H1 (cell line): ENCODE measurements at regions not wholly inside any gene's neighbourhood (a gene's known extent, or its start where the extent isn't known, plus 50 kb on each side); places are given as distances from the start of the nearest gene placed in this dataset.

ENCODE experiments used
- CTCF ChIA-PET: fragments of 300-600 bp; sonication (Branson Sonifier 250); formaldehyde crosslinking; loops from one replicate; lab custom pipeline; 2021; ENCODE audit not compliant: partially characterized antibody; lab: Charles Lee
- POLR2A ChIA-PET: fragments of 300-600 bp; sonication (Branson Sonifier 250); formaldehyde crosslinking; loops from one replicate; lab custom pipeline; 2021; ENCODE audit warnings: inconsistent platforms; ENCODE audit not compliant: partially characterized antibody; lab: Charles Lee
- DNase-seq, 2 experiments: peaks; one replicate each; pipeline versions ENCODE4 v3.0.0 to v3.0.0-alpha.2; 2010 to 2022; ENCODE audit warnings: low spot score in 2 of 2, low read depth in 1 of 2, mixed read lengths in 1 of 2
- FAIRE-seq: peaks from 2 replicates; lab custom pipeline; 2011; peaks lifted over from hg19 to GRCh38; lab: Jason Lieb, UNC
- H2AFZ ChIP-seq: 2 replicates; pipeline ENCODE4 v1.8.1; 2012; ENCODE audit warnings: low read length, inconsistent platforms
- H2AK5ac ChIP-seq: 2 replicates; pipeline ENCODE4 v1.6.1; 2013; ENCODE audit warnings: low read depth, low read length
- H2BK120ac ChIP-seq: replicated peaks from 2 replicates; pipeline ENCODE3; 2013; ENCODE audit warnings: low read depth, low read length, inconsistent platforms
- H2BK12ac ChIP-seq: 2 replicates; pipeline ENCODE4 v1.6.1; 2013; ENCODE audit warnings: low read depth, low read length
- H2BK15ac ChIP-seq: 2 replicates; pipeline ENCODE4 v1.6.1; 2013; ENCODE audit warnings: low read length
- H2BK20ac ChIP-seq: 2 replicates; pipeline ENCODE4 v1.6.1; 2013; ENCODE audit warnings: low read length
- H2BK5ac ChIP-seq: 2 replicates; pipeline ENCODE4 v1.6.1; 2013; ENCODE audit warnings: low read depth, low read length
- H3K14ac ChIP-seq: 2 replicates; pipeline ENCODE4 v1.6.1; 2013; ENCODE audit warnings: inconsistent platforms; ENCODE audit not compliant: insufficient read length
- H3K18ac ChIP-seq: 2 replicates; pipeline ENCODE4 v1.6.1; 2013; ENCODE audit warnings: low read length; ENCODE audit errors: extremely low read depth
- H3K23ac ChIP-seq: 2 replicates; pipeline ENCODE4 v1.6.1; 2013; ENCODE audit warnings: inconsistent platforms; ENCODE audit not compliant: insufficient read length
- H3K23me2 ChIP-seq: 2 replicates; pipeline ENCODE4 v1.6.1; 2013; ENCODE audit warnings: low read depth, low read length
- H3K27ac ChIP-seq: 2 replicates; pipeline ENCODE4 v1.6.1; 2011; ENCODE audit warnings: low read depth, low read length, inconsistent platforms
- H3K27me3 ChIP-seq, 4 experiments: replicated peaks in 1 of 4; 1 replicate in 1 of 4; 2 replicates in 3 of 4; pipeline versions ENCODE4 v1.6.1 to v1.8.1; 2011 to 2013; ENCODE audit warnings: low read length in 3 of 4, mild to moderate bottlenecking in 3 of 4, inconsistent platforms in 2 of 4, mixed read lengths in 2 of 4, moderate library complexity in 1 of 4; ENCODE audit not compliant: control insufficient read depth in 3 of 4, insufficient read depth in 3 of 4; ENCODE audit errors: extremely low read depth in 1 of 4
- H3K36me3 ChIP-seq, 4 experiments: 2 replicates each; pipeline versions ENCODE4 v1.6.1 to v1.8.1; 2011 to 2013; ENCODE audit warnings: mild to moderate bottlenecking in 4 of 4, low read length in 3 of 4, moderate library complexity in 2 of 4, control low read depth in 1 of 4, inconsistent platforms in 1 of 4; ENCODE audit not compliant: insufficient read depth in 4 of 4, control insufficient read depth in 2 of 4
- H3K4ac ChIP-seq: replicated peaks from 2 replicates; pipeline ENCODE3; 2013; ENCODE audit warnings: low read length, low read depth, mixed read lengths, inconsistent platforms; ENCODE audit not compliant: insufficient read length
- H3K4me1 ChIP-seq, 4 experiments: replicated peaks in 1 of 4; 1 replicate in 1 of 4; 2 replicates in 3 of 4; pipeline versions ENCODE4 v1.6.1 to v1.8.1; 2011 to 2013; ENCODE audit warnings: low read length in 3 of 4, inconsistent platforms in 2 of 4, mixed read lengths in 1 of 4; ENCODE audit not compliant: insufficient read depth in 4 of 4, control insufficient read depth in 3 of 4
- H3K4me2 ChIP-seq, 2 experiments: 2 replicates each; pipeline versions ENCODE4 v1.6.1 to v1.8.1; 2011 to 2013; ENCODE audit warnings: low read depth in 2 of 2, low read length in 2 of 2, control low read depth in 1 of 2, inconsistent platforms in 1 of 2, mild to moderate bottlenecking in 1 of 2; ENCODE audit not compliant: insufficient read depth in 1 of 2
- H3K4me3 ChIP-seq, 4 experiments: fragments of 200-600, 300-600 bp in 1 of 4; sonication (generic), shearing (Covaris generic), sonication (Bioruptor Twin) in 1 of 4; 2 replicates each; pipeline versions ENCODE4 v1.5.1 to v1.8.1; 2011 to 2016; ENCODE audit warnings: low read length in 4 of 4, low read depth in 3 of 4, control low read depth in 2 of 4, inconsistent platforms in 2 of 4, mild to moderate bottlenecking in 2 of 4, mixed read lengths in 1 of 4, moderate library complexity in 1 of 4; ENCODE audit not compliant: insufficient read depth in 2 of 4; ENCODE audit errors: extremely low read depth in 1 of 4
- H3K56ac ChIP-seq: replicated peaks from 2 replicates; pipeline ENCODE3; 2013; ENCODE audit warnings: low read depth, mild to moderate bottlenecking, mixed read lengths, low read length, inconsistent platforms; ENCODE audit not compliant: insufficient read length
- H3K79me1 ChIP-seq: 2 replicates; pipeline ENCODE4 v1.6.1; 2013; ENCODE audit warnings: low read depth, low read length, control low read depth
- H3K79me2 ChIP-seq, 2 experiments: 2 replicates each; pipeline versions ENCODE4 v1.6.1 to v1.8.1; 2012 to 2013; ENCODE audit warnings: low read length in 2 of 2, mild to moderate bottlenecking in 2 of 2, inconsistent platforms in 1 of 2; ENCODE audit not compliant: insufficient read depth in 2 of 2, control insufficient read depth in 1 of 2
- H3K9ac ChIP-seq, 4 experiments: replicated peaks in 1 of 4; 1 replicate in 1 of 4; 2 replicates in 3 of 4; pipeline versions ENCODE4 v1.6.1 to v1.8.1; 2011 to 2013; ENCODE audit warnings: low read depth in 3 of 4, low read length in 3 of 4, control low read depth in 2 of 4, mild to moderate bottlenecking in 2 of 4, moderate library complexity in 2 of 4, inconsistent platforms in 1 of 4; ENCODE audit errors: extremely low read depth in 1 of 4
- H3K9me3 ChIP-seq, 2 experiments: 2 replicates each; pipeline versions ENCODE4 v1.6.1 to v1.8.1; 2012 to 2013; ENCODE audit warnings: mild to moderate bottlenecking in 2 of 2, moderate library complexity in 2 of 2, control low read depth in 1 of 2, inconsistent platforms in 1 of 2, low read depth in 1 of 2, low read length in 1 of 2, mixed read lengths in 1 of 2; ENCODE audit not compliant: insufficient read depth in 2 of 2
- H4K20me1 ChIP-seq, 2 experiments: replicated peaks in 1 of 2; 2 replicates each; pipeline versions ENCODE3 to v1.8.1; 2011 to 2013; ENCODE audit warnings: inconsistent platforms in 2 of 2, low read length in 2 of 2, mild to moderate bottlenecking in 1 of 2; ENCODE audit not compliant: insufficient read depth in 2 of 2, control insufficient read depth in 1 of 2
- H4K5ac ChIP-seq: 2 replicates; pipeline ENCODE4 v1.6.1; 2013; ENCODE audit warnings: low read length, low read depth, mixed read lengths, inconsistent platforms; ENCODE audit not compliant: insufficient read length
- H4K8ac ChIP-seq: 2 replicates; pipeline ENCODE4 v1.8.0; 2013; ENCODE audit warnings: mild to moderate bottlenecking, moderate library complexity, low read length, inconsistent platforms; ENCODE audit not compliant: insufficient read depth; ENCODE audit errors: extremely low read depth
- H4K91ac ChIP-seq: replicated peaks from 2 replicates; pipeline ENCODE3; 2013; ENCODE audit warnings: low read length, mixed read lengths, inconsistent platforms; ENCODE audit not compliant: insufficient read length
- ATF2 ChIP-seq: IDR thresholded peaks from 2 replicates; pipeline ENCODE4 v1.6.1; 2012; ENCODE audit warnings: low read length, inconsistent platforms
- BCL11A ChIP-seq, 2 experiments: IDR thresholded peaks; one replicate each; pipeline ENCODE4 v1.6.1; 2011; ENCODE audit warnings: low read depth in 2 of 2, low read length in 2 of 2, mild to moderate bottlenecking in 2 of 2
- GABPA ChIP-seq: IDR thresholded peaks from 2 replicates; pipeline ENCODE4 v1.6.1; 2011; ENCODE audit warnings: mild to moderate bottlenecking, low read length, moderate library complexity, borderline replicate concordance; ENCODE audit not compliant: insufficient read depth
- KDM4A ChIP-seq: IDR thresholded peaks from one replicate; pipeline ENCODE4 v1.7.1; 2012; ENCODE audit warnings: low read depth, mild to moderate bottlenecking, moderate library complexity, low read length, inconsistent platforms; ENCODE audit not compliant: severe bottlenecking
- KDM5A ChIP-seq: fragments of 200-600 bp; IDR thresholded peaks from 2 replicates; pipeline ENCODE4 v1.7.1; 2012; ENCODE audit warnings: mild to moderate bottlenecking, low read length, inconsistent platforms, mixed read lengths
- SAP30 ChIP-seq: fragments of 300-600 bp; sonication (generic); IDR thresholded peaks from 2 replicates; pipeline ENCODE4 v1.7.1; 2012; ENCODE audit warnings: low read length, moderate library complexity, mild to moderate bottlenecking, inconsistent platforms; ENCODE audit not compliant: insufficient read depth, insufficient replicate concordance
- WGBS, 2 experiments: shearing (Covaris generic) in 1 of 2; methylation state at CpG; one replicate each; pipeline versions ENCODE4 v1.1.6 to v1.1.7; 2013 to 2015; ENCODE audit warnings: low lambda C conversion rate in 2 of 2, mixed read lengths in 2 of 2, inconsistent platforms in 1 of 2, low coverage in 1 of 2, missing lambda C conversion rate in 1 of 2; ENCODE audit not compliant: insufficient replicate concordance in 2 of 2, insufficient coverage in 1 of 2, insufficient read length in 1 of 2; ENCODE audit errors: extremely low coverage in 1 of 2, missing lambda C conversion rate in 1 of 2; 5-methylcytosine and 5-hydroxymethylcytosine counted together

- DNase-seq (no peak), FAIRE-seq (no peak)
- Histone ChIP-seq H3K14ac (no peak overlapping the region), H2BK12ac (no peak overlapping the region), H4K20me1 (no peaks in the 10 kb centered on the region), H3K23ac (no peak overlapping the region), H2BK120ac (no peak overlapping the region), H3K9ac (no peak overlapping the region), H3K4me1 (no peaks in the 10 kb centered on the region), H3K4ac (no peak overlapping the region), H4K91ac (no peak overlapping the region), H2AFZ (no peak overlapping the region), H3K27me3 (no peaks in the 10 kb centered on the region), H2BK15ac (no peak overlapping the region), H3K4me2 (no peak overlapping the region), H3K27ac (no peak overlapping the region), H3K79me2 (no peaks in the 10 kb centered on the region), H3K56ac (no peak overlapping the region), H3K9me3 (no peaks in the 10 kb centered on the region), H3K4me3 (no peak overlapping the region), H4K8ac (no peak overlapping the region), H3K18ac (no peak overlapping the region), H2BK5ac (no peak overlapping the region), H3K36me3 (no peaks in the 10 kb centered on the region), H3K79me1 (no peaks in the 10 kb centered on the region), H2AK5ac (no peak overlapping the region), H3K23me2 (no peaks in the 10 kb centered on the region), H4K5ac (no peak overlapping the region), H2BK20ac (no peak overlapping the region)
- 33% methylated on average over 1 of the region's 1 CpG; no CpG with 5 or more reads in 1 of the 2 experiments for WGBS, 2 experiments
- TF ChIP-seq GABPA = no peak
- no peak for TF ChIP-seq SAP30
- TF ChIP-seq KDM4A = no peak
- TF ChIP-seq BCL11A (IDR thresholded peaks at IDR 0.05; ENCODE audit: low read depth in 2 of 2, low read length in 2 of 2) = no peak
- TF ChIP-seq KDM5A = no peak
- no peak for TF ChIP-seq ATF2
- POLR2A ChIA-PET = no interaction called here
- CTCF ChIA-PET = interaction anchor here (1.3 kb wide), 1 partner anchor 293 kb away, joined by 4 read pairs; no protein-coding TSS in a partner anchor
Observed at GRCh38 chr12:98007963-98008362, 507.4 kb upstream of the TMPO start.
